ENCODE measurements at regions not wholly inside any gene's neighbourhood (a gene's known extent, or its start where the extent isn't known, plus 50 kb on each side); places are given as distances from the start of the nearest gene placed in this dataset.
"Not testable (repeated sequence)": the region's sequence is repeated elsewhere in the genome, so short reads cannot be mapped to it uniquely, and the experiment has no call there.

DNA sequence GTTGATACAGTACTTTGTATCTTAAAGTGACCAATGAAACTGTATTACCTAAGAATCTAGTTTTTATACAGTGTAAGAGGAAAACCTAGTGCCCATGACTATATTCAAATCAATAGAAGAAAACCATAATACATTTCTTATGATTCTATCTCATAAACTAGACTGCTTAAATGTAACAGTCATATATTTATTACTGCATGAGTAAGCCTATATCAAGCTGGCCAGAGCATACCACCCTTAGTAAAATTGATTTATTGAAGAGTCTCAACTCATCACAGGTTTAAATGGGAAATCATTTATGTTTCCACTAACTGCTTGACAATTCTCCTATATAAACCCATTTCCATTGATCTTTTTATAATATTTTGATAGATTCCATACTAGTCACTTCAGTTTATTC lies 1059.2 kb upstream of the LRRTM1 start:
- Histone ChIP-seq H3K27ac (no peak overlapping the region), H3K4me3 (no peak overlapping the region)
- DNase-seq (ENCODE audit: low spot score): no peak
- TF ChIP-seq, protein P1, sequence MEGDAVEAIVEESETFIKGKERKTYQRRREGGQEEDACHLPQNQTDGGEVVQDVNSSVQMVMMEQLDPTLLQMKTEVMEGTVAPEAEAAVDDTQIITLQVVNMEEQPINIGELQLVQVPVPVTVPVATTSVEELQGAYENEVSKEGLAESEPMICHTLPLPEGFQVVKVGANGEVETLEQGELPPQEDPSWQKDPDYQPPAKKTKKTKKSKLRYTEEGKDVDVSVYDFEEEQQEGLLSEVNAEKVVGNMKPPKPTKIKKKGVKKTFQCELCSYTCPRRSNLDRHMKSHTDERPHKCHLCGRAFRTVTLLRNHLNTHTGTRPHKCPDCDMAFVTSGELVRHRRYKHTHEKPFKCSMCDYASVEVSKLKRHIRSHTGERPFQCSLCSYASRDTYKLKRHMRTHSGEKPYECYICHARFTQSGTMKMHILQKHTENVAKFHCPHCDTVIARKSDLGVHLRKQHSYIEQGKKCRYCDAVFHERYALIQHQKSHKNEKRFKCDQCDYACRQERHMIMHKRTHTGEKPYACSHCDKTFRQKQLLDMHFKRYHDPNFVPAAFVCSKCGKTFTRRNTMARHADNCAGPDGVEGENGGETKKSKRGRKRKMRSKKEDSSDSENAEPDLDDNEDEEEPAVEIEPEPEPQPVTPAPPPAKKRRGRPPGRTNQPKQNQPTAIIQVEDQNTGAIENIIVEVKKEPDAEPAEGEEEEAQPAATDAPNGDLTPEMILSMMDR (IDR thresholded peaks at IDR 0.05): no peak

DNA sequence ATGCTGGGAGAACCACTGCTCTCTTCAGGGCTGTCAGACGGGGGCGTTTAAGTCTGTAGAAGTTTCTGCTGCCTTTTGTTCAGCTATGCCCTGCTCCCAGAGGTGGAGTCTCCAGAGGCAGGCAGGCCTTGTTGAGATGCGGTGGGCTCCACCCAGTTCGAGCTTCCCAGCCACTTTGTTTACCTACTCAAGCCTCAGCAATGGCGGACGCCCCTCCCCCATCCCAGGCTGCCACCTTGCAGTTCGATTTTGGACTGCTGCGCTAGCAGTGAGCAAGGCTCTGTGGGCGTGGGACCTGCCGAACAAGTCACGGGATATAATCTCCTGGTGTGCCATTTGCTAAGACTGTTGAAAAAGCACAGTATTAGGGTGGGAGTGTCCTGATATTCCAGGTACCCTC lies 1057.9 kb upstream of the LRRTM1 start:
- not testable (repeated sequence) for DNase-seq (ENCODE audit: low spot score); H3K4me3 ChIP-seq; H3K27ac ChIP-seq

- TF ChIP-seq, protein P1 (IDR thresholded peaks at IDR 0.05): no peak
- no peak overlapping the region for H3K4me3 ChIP-seq
- H3K27ac ChIP-seq: no peak overlapping the region
- DNase-seq (ENCODE audit: low spot score): no peak
Measured at GRCh38 chr2:81355436-81355835, 1050.9 kb upstream of the LRRTM1 start.

GRCh38 chr2:81334046-81334445 lies 1029.5 kb upstream of the LRRTM1 start:
- H3K4me3 ChIP-seq: no peak overlapping the region
- H3K27ac ChIP-seq: no peak overlapping the region
- no peak for DNase-seq (ENCODE audit: low spot score)
- TF ChIP-seq, protein P1 (IDR thresholded peaks at IDR 0.05): no peak

- H3K4me3 ChIP-seq: no peak overlapping the region
- TF ChIP-seq, protein P1 (IDR thresholded peaks at IDR 0.05): no peak
- H3K27ac ChIP-seq: no peak overlapping the region
- no peak for DNase-seq (ENCODE audit: low spot score)
Measured at GRCh38 chr2:81328968-81329367, 1024.4 kb upstream of the LRRTM1 start.

- Histone ChIP-seq H3K4me3 (no peak overlapping the region), H3K27ac (no peak overlapping the region)
- no peak for DNase-seq (ENCODE audit: low spot score)
- TF ChIP-seq, protein P1 (IDR thresholded peaks at IDR 0.05): no peak
Measured at GRCh38 chr2:81327911-81328310, 1023.4 kb upstream of the LRRTM1 start.

DNA sequence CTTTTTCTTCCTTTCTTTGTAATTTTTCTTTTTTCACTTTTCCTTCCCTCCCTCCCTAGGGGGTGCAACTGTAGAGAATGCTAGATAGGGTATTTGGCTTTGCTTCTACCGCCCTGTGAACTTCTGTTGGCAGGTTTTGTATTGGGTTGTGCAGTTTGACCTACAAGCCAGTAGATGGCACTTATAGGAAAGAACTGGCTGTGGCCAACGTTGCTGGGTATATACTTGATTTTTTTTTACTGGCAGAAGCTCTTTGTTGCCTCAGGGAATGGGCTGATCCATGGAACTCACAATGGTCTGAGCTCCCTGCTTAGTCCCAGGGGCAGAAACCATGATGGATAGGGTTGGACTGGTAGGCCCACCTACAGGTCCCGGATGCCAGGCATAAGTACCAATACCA lies 1019.5 kb upstream of the LRRTM1 start:
- Histone ChIP-seq H3K4me3 (no peak overlapping the region), H3K27ac (no peak overlapping the region)
- TF ChIP-seq, protein P1 (IDR thresholded peaks at IDR 0.05): no peak
- no peak for DNase-seq (ENCODE audit: low spot score)

Data from coronary artery (tissue), 2 donors.